ENCODE measurements at regions not wholly inside any gene's neighbourhood (a gene's known extent, or its start where the extent isn't known, plus 50 kb on each side); places are given as distances from the start of the nearest gene placed in this dataset.

GRCh38 chr12:114119316-114119715 is 153.2 kb upstream of the RBM19 start:
- TF ChIP-seq POLR2A (conservative IDR thresholded peaks at IDR 0.05), result no peak
- TF ChIP-seq ZNF445 (CRISPR knock-in tag; IDR thresholded peaks at IDR 0.05; ENCODE audit: low read depth), result no peak
- TF ChIP-seq MCM3 (IDR thresholded peaks at IDR 0.05), result no peak
- TF ChIP-seq CTCF (IDR thresholded peaks at IDR 0.05 in 2 of 3, conservative IDR thresholded peaks at IDR 0.05 in 1 of 3; ENCODE audit: insufficient read depth in 2 of 3, low read depth in 1 of 3, low read length in 3 of 3), result no peak
- TF ChIP-seq GABPA (tag; conservative IDR thresholded peaks at IDR 0.05; ENCODE audit: low read depth), result no peak
